HTR-8/SVneo (cell line): ENCODE measurements at regions not wholly inside any gene's neighbourhood (a gene's known extent, or its start where the extent isn't known, plus 50 kb on each side); places are given as distances from the start of the nearest gene placed in this dataset.

ENCODE experiments used
- DNase-seq: peaks from one replicate; pipeline ENCODE4 v3.0.0; 2011; ENCODE audit warnings: low spot score, mixed read lengths; ENCODE audit not compliant: insufficient read length
- FAIRE-seq: peaks from 2 replicates; lab custom pipeline; 2011; peaks lifted over from hg19 to GRCh38; lab: Jason Lieb, UNC

DNA sequence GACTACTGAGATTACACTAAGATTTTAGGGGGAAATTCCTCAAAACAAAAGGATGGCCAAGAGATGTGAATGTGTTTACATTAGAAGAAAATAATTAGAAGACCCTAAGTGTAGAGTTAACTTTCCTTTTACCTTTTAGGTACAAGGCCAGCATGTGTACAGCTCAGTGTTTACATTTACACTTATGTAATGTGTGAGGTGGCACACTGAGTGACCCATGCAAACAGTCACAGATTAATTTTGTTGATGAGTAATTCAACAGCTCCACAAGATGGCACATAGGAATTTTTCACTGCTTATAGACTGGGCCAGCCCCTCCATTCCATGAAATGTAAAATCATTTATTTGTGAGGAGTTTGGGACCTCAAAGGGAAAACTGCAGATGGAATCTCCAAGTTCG is 90.1 kb upstream of the SLC12A2 start:
- FAIRE-seq (no peak), DNase-seq (no peak)

DNA sequence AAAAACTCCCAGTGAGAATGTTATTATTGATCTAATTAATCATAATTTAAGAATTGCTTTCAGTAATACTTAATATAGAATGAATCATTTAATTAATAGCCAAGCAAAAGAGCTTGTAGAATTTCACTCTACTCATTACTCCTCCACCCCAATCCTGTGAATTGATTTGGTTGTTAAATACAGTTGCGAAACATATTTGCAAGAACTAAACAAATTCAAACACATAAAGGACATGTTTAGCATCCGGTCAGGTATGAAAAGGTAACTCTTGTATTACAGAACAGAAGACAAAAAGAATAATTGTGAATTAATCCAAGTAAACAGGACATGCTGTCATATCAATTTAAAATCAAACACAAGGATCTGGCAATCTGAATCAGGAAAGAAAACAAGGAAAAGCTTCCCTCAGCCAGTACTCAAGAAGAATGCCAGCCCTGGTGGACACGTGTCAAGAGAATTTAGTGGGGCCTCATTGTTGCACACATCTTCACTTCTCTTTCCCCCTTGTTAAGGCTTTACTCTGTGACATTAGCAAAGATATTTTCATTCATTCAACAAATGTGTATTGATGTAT is 89.4 kb upstream of the SLC12A2 start:
- FAIRE-seq (no peak), DNase-seq (no peak)

DNA sequence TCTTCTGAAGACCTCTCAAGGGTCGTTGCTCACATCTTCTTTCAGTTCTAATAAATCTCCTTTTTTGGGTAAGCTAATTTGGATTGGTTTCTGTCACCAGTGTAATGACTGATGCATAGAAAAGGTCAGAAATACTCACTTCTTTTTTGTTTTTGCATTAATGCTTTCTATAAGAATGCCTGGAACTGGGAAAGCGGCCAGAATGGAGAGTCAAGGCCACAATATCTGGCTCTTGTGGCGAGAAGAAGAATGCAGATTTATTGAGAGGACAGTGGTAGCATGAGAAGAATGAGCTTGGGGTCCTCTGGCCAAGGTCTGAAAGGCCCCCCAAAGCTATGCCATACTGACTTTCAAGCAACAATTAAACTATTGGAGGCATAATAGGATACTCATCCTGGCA is 88.0 kb upstream of the SLC12A2 start:
- FAIRE-seq (no peak), DNase-seq (no peak)

DNA sequence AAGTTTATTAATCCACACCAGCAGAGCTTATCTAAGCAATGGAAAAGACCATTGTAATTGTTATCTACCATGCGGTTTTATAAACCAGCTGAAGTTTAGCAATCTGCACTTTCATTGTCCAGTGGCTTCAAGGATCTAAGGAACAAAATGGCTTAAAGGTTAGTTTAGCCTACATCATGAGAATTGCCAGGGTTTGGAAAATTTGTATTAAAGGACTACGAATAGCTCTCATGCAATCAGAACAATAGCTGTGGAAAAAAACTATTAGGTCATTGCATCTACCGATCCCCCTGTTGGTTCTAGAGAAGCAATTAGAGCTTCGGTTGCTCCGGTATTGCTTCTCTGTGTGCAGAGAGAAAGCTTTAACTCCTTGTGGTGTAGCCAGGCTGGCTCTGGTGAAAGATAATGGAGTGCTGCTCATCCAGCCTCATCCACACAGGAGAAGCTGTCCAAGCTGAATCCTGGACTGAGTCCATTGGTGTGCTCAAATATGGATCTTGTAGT is 86.3 kb upstream of the SLC12A2 start:
- DNase-seq = no peak
- FAIRE-seq = no peak

DNA sequence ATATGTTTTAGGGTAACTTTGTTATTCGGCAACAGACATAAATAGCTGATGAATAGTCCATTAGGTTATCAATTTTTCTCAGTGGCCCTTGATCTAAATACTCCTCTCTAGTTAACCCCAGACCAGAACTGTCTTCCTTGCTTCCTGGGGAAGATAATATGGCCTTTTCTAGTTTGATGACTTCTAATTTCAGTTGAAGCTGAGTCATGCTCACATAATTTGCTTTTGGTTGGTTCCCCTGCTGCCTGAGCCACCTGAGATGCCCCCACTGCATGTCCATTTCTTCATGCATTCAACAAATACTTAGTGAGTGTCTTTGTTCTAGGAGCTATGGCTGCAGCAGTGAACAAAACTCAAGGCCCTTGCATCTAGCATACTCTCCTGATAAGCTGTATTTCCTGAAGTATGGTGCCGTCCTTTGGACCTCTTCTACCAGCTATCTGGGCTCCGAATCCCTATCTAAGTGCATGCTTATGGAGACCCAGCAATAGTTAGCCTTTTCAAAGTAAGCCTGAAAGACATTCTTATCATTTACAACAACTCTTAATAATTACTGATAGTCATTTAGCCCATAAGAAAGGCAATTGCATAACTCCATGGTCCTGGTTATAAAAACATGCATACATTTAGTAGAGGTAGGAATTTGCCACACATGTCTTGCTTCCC is 84.5 kb upstream of the SLC12A2 start:
- DNase-seq = no peak
- no peak for FAIRE-seq

DNA sequence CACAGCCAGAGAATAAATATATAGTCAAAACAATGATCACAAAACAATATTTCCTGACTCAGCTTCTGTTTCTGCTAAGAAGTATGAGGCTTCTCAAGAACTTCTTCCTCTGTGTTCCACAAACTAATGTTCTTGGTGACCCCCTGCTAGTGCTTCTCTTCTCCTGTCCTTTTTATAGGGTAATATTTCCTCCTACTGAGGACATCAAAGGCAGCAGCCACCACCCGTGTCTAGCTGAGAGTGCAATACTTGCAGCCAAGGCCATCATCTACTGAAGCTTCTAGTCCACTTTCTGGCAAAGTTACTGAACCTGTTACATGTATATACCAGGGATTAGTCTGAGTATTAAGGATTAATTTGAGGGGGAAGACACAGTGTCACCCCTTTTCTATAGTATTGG is 83.7 kb upstream of the SLC12A2 start:
- DNase-seq = no peak
- FAIRE-seq = no peak

DNA sequence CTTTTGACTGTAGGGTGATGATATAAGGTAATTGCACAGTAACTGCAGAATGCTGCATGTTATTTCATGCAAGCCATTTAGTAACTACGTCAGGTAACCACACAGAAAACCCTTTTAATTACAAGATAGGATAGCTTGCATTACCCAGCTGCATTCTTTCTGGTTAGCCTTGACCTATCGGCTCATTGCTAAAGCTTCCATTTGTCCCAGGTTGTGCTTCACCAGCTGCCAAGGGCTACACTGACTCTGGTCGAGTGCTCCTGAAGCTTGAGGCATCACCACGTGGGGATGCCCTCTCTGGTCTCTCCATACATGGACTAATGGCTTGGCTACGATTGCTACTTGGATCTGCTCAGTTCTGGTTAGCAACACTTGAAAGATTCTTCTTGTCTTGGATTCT is 81.1 kb upstream of the SLC12A2 start:
- no peak for FAIRE-seq

DNA sequence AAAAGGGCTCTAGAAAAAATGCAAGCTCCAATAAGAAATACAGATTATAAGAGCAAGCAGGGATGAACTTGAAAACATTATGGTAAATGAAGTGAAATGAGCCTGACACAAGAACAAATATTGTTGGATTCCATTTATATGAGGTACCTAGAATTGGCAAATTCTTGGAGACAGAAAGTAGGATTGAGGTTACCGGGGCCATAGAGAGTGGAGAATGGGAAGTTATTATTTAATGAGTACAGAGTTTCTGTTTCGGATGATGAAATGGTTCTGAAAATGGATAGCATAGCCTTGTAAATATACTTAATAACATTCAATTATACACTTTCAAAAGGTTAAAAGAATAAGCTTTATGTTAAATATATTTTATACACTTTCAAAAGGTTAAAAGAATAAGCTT is 75.6 kb upstream of the SLC12A2 start:
- FAIRE-seq = no peak
- no peak for DNase-seq

More for the DNA sequence above, 81.1 kb upstream of the SLC12A2 start:
- DNase-seq = no peak

DNA sequence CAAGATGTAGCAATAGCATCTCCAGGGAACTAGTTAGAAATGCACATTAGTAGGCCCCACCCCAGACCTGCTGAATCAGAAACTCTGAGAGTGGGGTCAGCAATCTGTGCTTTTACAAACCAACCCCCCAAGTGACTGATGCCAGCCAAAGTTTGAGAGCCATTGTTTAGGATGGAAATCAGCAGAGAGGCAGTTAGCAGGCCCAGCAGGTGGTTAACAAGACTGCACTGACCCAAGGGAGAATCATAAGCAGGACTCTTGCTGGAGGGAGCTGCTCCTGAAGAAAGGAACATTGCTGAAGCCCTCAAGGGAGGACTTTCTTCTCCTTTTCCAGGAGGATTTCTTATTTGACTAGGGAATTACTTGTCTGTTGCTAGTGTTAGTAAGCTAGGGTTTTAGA is 74.2 kb upstream of the SLC12A2 start:
- FAIRE-seq (no peak), DNase-seq (no peak)

DNA sequence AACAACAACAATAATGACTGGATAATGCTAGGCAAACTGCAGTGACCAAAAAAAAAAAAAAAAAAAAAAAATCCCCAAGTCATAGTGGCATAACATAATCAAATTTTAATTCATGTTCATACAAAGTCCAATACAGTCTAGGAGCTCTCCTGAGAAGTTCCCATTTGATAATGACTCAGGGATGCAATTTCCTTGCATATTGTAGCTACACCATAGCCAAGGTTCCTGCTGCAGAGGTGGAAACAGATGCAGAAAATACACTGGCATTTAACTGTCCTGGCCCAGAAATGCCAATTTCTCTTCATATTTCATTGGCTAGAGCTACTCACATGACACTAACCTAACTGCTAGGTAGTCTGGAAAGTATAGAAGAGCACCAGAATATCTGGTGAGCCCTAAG is 72.2 kb upstream of the SLC12A2 start:
- FAIRE-seq = no peak
- no peak for DNase-seq

DNA sequence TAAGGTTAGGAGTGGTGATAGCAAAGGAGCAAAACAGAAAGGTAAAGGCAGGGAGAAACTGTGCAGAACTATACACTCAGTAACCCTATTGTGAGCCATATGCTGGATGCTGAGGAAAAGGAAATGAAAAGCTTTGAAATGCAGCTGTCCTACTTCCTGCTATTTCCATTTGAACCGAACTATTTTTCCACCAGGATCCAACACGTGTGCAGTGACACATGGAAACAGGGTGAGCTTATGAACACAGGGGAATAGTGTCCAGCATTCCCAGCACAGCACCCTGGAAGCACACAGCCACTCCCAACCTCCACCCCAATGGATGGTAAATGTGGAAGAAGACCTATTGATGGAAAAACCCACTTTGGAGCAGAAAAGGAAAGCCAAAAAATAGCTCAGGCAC is 69.0 kb upstream of the SLC12A2 start:
- DNase-seq (no peak), FAIRE-seq (no peak)

DNA sequence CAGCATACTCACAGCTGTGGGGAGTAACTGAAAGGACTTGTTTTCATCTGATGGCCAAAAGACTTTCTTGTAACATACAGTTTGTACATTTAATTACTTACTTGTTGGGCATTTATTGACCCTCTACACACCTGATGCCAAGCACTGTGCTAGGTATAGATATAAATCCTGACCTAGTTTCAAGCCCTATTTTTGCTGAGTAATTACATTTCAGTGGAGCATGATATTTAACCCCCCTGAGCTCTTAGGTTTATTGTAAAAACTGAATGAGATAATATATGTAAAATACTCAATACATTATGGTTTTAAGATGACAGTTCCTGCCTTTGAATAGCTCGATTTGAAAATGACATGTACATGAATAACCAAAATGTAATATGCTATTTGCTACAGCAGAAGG is 68.1 kb upstream of the SLC12A2 start:
- FAIRE-seq = no peak

DNA sequence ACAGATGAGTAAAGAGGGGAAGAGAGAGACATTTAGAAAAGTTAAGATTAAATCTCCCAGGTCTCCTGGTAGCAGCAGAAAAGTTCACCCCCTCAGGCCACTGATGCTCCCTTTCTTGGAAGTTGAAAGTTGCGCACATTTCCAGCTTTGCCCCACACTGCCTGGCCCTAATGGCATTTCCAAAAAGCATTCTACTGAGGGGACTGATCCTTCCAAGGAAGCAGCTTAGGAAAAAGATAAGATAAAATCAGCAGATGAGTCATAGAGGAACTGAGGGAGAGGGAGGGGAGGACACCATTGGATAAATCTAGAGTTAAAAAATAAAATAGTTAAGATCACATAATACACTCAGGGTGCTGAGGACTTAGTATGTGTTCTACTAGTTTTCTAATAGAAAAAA is 67.6 kb upstream of the SLC12A2 start:
- no peak for FAIRE-seq
- DNase-seq = no peak

More for the DNA sequence above, 68.1 kb upstream of the SLC12A2 start:
- DNase-seq = no peak

DNA sequence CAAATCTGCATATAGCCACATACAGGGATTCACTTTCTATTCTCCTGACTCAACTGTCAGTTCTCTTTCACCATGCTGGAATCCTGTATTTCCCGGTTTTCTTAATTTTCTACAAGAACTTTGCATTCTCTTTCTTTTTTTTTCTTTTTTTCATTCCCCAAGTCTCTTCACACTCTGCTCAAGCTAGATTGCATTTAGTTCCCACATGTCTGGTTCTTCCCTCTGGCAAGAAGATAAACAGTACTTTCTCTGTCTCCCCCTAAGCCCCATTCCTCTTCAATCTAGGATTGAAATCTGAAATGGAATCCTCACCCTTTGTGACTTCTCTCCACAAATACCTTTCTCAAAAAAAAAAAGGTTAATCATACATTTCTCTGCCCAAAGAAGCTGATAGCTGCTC is 64.2 kb upstream of the SLC12A2 start:
- FAIRE-seq = no peak
- DNase-seq = no peak

DNA sequence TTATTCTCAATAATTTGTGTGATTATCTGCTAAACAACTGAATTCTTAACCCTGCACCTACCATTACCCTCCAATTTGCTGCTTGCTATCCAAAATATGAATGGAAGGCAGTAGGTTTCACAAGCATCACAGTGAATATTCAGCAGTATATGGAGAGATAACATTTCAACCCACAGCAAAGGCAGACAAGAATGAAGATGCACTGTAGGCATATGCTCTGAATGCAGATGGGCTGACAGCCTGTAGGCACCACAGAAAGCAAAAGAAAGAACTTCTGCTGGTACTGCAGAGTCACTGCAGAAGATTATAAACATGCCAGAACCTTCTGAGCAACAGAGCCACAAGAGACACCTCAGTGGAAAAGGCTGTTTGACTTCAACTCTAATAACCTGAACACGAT is 63.6 kb upstream of the SLC12A2 start:
- FAIRE-seq (peak; percentile 20), DNase-seq (no peak)

DNA sequence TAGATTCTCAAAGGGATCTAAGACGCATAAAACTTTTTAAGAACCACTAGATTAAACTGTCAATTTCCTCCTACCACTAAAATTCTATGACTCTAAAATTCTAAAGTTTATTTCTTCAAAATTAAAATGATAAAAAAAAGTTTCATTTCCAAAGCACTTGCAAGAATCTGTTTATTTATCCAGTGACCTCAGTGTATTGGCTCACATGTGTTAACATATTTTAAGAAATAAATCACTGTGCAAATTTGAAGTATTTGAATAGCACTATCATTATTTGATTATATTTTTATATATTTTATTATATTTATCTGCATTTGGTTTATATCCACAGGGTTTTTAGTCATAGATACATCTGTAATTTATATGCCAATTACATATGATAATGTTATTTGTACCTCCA is 62.2 kb upstream of the SLC12A2 start:
- DNase-seq = no peak
- no peak for FAIRE-seq
